Brain microvascular endothelial cell (primary cell): ENCODE measurements at regions not wholly inside any gene's neighbourhood (a gene's known extent, or its start where the extent isn't known, plus 50 kb on each side); places are given as distances from the start of the nearest gene placed in this dataset.

Source experiments
- DNase-seq: peaks from one replicate; pipeline ENCODE4 v3.0.0-alpha.2; 2020
- H3K27ac ChIP-seq: fragments of 250-450 bp; sonication (Bioruptor Pico); 2 replicates; pipeline ENCODE4 v1.5.1; 2020; ENCODE audit warnings: mild to moderate bottlenecking, moderate library complexity
- H3K27me3 ChIP-seq: fragments of 250-450 bp; sonication (Bioruptor Pico); replicated peaks from 2 replicates; pipeline ENCODE4 v1.5.1; 2020; ENCODE audit warnings: mild to moderate bottlenecking
- H3K36me3 ChIP-seq: fragments of 250-450 bp; sonication (Bioruptor Pico); replicated peaks from 2 replicates; pipeline ENCODE4 v1.5.1; 2020; ENCODE audit warnings: mild to moderate bottlenecking
- H3K4me3 ChIP-seq: 2 replicates; pipeline ENCODE4 v1.5.1; 2011; ENCODE audit warnings: low read depth, mild to moderate bottlenecking, control low read depth, low read length, moderate library complexity
- in situ Hi-C: cut with HindIII; loops from 2 replicates; pipeline ENCODE4 v1.10.0; 2017; ENCODE audit warnings: low sequenced_read_pairs, low pct_ligation_motif_present
- TF ChIP-seq, protein P1 (sequence below): IDR thresholded peaks from 2 replicates; pipeline ENCODE4 v1.5.1; 2011; ENCODE audit warnings: low read depth, mild to moderate bottlenecking, moderate library complexity, low read length, control low read depth, inconsistent platforms; ENCODE audit errors: missing control alignments

DNA sequence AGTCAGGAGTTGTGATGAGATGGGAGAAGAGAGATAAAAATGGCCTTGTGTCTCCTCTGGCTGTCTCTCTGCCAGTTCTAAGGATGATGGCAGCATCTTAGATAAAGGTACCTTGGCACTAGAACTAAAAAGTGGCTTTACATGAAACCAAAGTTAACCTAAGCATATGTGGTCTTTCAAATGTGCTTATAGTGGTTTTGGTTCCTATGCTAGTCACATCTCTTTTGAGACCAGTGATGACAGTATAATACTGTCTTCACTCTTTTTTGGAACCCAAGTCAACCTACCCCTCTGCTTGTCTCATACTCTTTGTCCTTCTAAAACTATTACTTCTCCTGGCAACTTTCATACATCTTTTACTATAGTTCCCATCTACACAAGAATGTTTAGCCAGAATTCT is 142.2 kb upstream of the SATB1 start:
- Histone ChIP-seq H3K27me3 (no peaks in the 10 kb centered on the region), H3K36me3 (no peaks in the 10 kb centered on the region), H3K4me3 (no peak overlapping the region), H3K27ac (no peak overlapping the region)
- in situ Hi-C loops: no loop called here
- DNase-seq: no peak
- TF ChIP-seq, protein P1, sequence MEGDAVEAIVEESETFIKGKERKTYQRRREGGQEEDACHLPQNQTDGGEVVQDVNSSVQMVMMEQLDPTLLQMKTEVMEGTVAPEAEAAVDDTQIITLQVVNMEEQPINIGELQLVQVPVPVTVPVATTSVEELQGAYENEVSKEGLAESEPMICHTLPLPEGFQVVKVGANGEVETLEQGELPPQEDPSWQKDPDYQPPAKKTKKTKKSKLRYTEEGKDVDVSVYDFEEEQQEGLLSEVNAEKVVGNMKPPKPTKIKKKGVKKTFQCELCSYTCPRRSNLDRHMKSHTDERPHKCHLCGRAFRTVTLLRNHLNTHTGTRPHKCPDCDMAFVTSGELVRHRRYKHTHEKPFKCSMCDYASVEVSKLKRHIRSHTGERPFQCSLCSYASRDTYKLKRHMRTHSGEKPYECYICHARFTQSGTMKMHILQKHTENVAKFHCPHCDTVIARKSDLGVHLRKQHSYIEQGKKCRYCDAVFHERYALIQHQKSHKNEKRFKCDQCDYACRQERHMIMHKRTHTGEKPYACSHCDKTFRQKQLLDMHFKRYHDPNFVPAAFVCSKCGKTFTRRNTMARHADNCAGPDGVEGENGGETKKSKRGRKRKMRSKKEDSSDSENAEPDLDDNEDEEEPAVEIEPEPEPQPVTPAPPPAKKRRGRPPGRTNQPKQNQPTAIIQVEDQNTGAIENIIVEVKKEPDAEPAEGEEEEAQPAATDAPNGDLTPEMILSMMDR: no peak

DNA sequence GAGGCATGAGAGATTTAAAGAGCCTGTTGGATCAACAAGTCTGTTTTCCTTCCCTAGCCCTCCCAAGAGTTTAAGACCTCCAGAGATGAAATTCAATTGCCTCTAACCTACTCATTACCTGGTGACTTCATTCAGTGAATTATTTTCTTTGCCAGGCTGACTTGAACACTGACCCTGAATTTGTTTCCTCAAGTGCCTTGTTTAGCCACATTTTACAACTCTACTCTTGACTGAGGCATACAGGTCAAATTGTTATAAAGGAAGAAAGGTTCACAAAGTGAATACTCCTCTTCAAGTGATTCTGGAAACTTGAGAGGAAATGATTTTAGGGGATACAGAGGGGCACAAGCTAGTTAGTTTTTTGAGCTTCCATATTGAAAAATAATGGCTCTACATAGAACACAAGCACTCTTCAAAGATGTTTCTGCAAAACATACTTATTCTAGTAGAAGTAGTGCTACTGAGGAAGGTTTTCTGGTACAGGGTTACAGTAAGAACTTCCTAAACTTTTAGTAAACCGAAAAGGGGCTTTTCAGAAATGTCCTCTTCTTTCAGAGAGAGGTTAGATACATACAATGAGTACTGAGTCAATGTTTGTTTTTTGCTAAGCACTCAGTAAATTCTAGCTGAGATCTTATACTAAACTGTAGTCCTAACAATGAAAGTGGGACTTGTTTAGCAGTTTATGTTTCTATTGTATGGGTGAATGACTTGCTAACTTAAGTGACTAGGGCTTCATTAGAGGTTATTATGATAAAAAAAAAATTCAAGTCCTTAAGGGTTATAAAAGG is 137.4 kb upstream of the SATB1 start:
- H3K36me3 ChIP-seq: no peaks in the 10 kb centered on the region
- no peaks in the 10 kb centered on the region for H3K27me3 ChIP-seq
- in situ Hi-C loops: no loop called here
- H3K27ac ChIP-seq: no peak overlapping the region
- no peak overlapping the region for H3K4me3 ChIP-seq
- DNase-seq: no peak
- TF ChIP-seq, protein P1: no peak

DNA sequence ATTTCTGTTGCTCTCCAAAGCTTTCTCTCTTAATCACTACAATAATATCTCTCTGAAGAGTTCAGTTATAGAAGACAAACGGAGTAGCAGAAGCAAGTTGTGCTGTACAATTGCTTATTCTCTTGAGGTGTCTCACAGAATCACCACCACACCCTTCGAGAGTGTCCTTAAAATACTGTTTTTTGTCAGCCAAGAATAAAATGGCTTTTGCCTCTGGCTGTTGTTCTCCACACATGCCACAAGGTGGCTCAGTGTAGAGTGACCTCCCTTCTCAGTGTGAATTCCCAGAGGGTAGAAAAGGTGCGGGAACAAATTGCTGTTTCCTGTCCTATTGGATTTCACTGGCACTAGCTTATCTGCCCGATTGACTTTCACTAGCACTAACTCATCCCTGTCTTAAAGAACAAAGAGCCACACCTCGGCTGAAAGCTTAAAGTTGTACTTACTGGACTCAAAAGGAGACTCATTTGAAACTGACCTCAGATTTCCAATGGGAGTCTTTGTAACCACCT is 134.2 kb upstream of the SATB1 start:
- TF ChIP-seq, protein P1: peak; percentile 71
- H3K27me3 ChIP-seq: no peaks in the 10 kb centered on the region
- in situ Hi-C loops: no loop called here
- peak; percentile 3 for DNase-seq
- no peak overlapping the region for H3K4me3 ChIP-seq
- no peak overlapping the region for H3K27ac ChIP-seq
- no peaks in the 10 kb centered on the region for H3K36me3 ChIP-seq

DNA sequence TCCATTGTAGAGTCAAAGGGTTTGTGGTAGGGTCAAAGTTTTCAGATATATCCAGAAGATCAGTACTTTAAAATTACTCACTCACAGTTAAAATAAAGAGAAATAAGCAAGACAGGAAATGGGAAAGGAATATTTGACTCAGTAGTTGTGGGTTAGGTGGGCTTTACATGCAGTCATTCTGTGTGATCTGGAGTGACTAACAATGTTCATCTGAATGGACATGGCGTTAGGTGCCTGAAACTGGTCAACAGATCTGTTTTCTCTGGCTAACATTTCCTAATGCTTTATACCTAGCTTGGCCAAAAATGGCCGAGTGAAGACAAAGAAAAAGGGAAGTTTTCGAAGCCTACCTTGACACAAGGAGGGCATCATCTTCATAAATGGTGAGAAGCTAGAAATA is 133.4 kb upstream of the SATB1 start:
- H3K27me3 ChIP-seq: no peaks in the 10 kb centered on the region
- TF ChIP-seq, protein P1: no peak
- in situ Hi-C loops: no loop called here
- DNase-seq: no peak
- H3K27ac ChIP-seq: no peak overlapping the region
- no peaks in the 10 kb centered on the region for H3K36me3 ChIP-seq
- H3K4me3 ChIP-seq: no peak overlapping the region

DNA sequence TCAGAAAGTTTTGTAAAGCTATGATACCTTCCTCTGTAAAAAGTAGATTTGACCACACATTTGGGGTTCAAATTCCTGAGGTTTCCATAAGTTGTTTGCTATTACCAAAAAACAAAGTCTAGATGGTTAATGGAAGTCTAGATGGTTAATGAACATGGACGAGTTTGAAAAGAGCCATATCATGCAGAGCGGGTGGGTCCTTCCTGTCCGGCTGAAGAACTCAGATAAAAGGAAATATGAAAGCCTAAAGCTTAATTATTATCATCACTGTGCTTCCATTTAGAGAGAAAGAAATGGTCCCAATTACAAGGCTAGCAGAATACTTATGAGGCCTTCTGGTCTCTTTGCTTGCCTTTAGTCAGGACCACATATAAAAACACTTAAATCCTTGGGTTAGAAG is 132.1 kb upstream of the SATB1 start:
- in situ Hi-C loops: no loop called here
- Histone ChIP-seq H3K27me3 (no peaks in the 10 kb centered on the region), H3K27ac (no peak overlapping the region), H3K36me3 (no peaks in the 10 kb centered on the region), H3K4me3 (no peak overlapping the region)
- TF ChIP-seq, protein P1: no peak
- no peak for DNase-seq
